ENCODE measurements at regions not wholly inside any gene's neighbourhood (a gene's known extent, or its start where the extent isn't known, plus 50 kb on each side); places are given as distances from the start of the nearest gene placed in this dataset.

GRCh38 chr7:52584041-52584440 is 451.4 kb upstream of the POM121L12 start:
- ChIA-PET POLR2A (ENCODE audit: unreplicated experiment) (no interaction called here), CTCF (no interaction called here)
- dilution Hi-C loops (cut with HindIII; ENCODE audit: low sequenced_read_pairs, unreplicated experiment) (no loop called here), in situ Hi-C loops (cut with MboI; ENCODE audit: low sequenced_read_pairs) (no loop called here), intact Hi-C loops (cut with micrococcal nuclease) (no loop called here)
- BruUV-seq (replicated peaks): no TSS peak
- Histone ChIP-seq H2BK20ac (ENCODE audit: low read depth, low read length) (no peak overlapping the region), H3K4me3 (ENCODE audit: insufficient read depth, low read depth, low read length) (no peak overlapping the region), H4K5ac (ENCODE audit: low read depth, low read length) (no peak overlapping the region), H3K79me1 (ENCODE audit: low read depth in 1 of 2, low read length in 2 of 2) (no peaks in the 10 kb centered on the region), H4K91ac (ENCODE audit: insufficient read depth, low read depth, low read length) (no peak overlapping the region), H3K56ac (ENCODE audit: extremely low read depth, insufficient read depth, low read length) (no peak overlapping the region), H3K27ac (ENCODE audit: insufficient read depth, low read length) (no peak overlapping the region), H3K9me1 (ENCODE audit: insufficient read depth, low read length) (no peaks in the 10 kb centered on the region), H3K4ac (ENCODE audit: low read depth, low read length) (no peak overlapping the region), H2AK5ac (ENCODE audit: low read depth, low read length) (no peak overlapping the region), H2AFZ (replicated peaks; ENCODE audit: low read length, poor library complexity) (no peak overlapping the region), H3K27me3 (ENCODE audit: control insufficient read depth, insufficient read depth, low read length) (no peaks in the 10 kb centered on the region), H3K4me1 (ENCODE audit: control insufficient read depth, insufficient read depth, low read length) (no peaks in the 10 kb centered on the region), H4K8ac (ENCODE audit: low read depth in 2 of 2, low read length in 2 of 2) (no peak overlapping the region), H3K18ac (ENCODE audit: low read depth, low read length) (no peak overlapping the region), H3K4me2 (ENCODE audit: low read depth, low read length) (no peak overlapping the region), H2BK15ac (ENCODE audit: low read depth, low read length) (no peak overlapping the region), H2BK5ac (ENCODE audit: low read depth, low read length, poor library complexity, severe bottlenecking) (no peak overlapping the region), H4K20me1 (ENCODE audit: insufficient read depth, low read length) (no peaks in the 10 kb centered on the region), H3K36me3 (ENCODE audit: control insufficient read depth, insufficient read depth, low read length) (no peaks in the 10 kb centered on the region), H2AK9ac (replicated peaks; ENCODE audit: low read depth, low read length, poor library complexity) (no peak overlapping the region), H3K14ac (replicated peaks; ENCODE audit: low read depth, low read length) (no peak overlapping the region), H2BK120ac (ENCODE audit: low read depth, low read length) (no peak overlapping the region), H3K9ac (ENCODE audit: low read depth, low read length) (no peak overlapping the region), H3K9me3 (ENCODE audit: control insufficient read depth, insufficient read depth, low read length) (peaks cover 4% of the 10 kb centered on the region; the same call in 1 of the 2 replicates), H3K23ac (ENCODE audit: low read depth, low read length) (no peak overlapping the region)
- ATAC-seq (ENCODE audit: low read depth) (no peak), DNase-seq (no peak)
- TF ChIP-seq RAD21 (IDR thresholded peaks at IDR 0.05; ENCODE audit: low read length) (no peak), RCOR1 (IDR thresholded peaks at IDR 0.05; ENCODE audit: insufficient replicate concordance, low read length) (no peak), CHD1 (IDR thresholded peaks at IDR 0.05; ENCODE audit: low read depth, low read length) (no peak), MAZ (IDR thresholded peaks at IDR 0.05; ENCODE audit: borderline replicate concordance, low read depth, low read length) (no peak), POLR2A (IDR thresholded peaks at IDR 0.05; ENCODE audit: low read depth, low read length) (no peak), RFX5 (IDR thresholded peaks at IDR 0.05; ENCODE audit: low read depth, low read length) (no peak), MAFK (IDR thresholded peaks at IDR 0.05; ENCODE audit: low read depth, low read length) (no peak), NFE2L2 (IDR thresholded peaks at IDR 0.05; ENCODE audit: low read depth, low read length) (no peak), BHLHE40 (IDR thresholded peaks at IDR 0.05; ENCODE audit: low read depth, low read length) (no peak), MXI1 (IDR thresholded peaks at IDR 0.05; ENCODE audit: borderline replicate concordance, low read depth, low read length) (no peak), FOS (IDR thresholded peaks at IDR 0.05; ENCODE audit: low read depth, low read length) (no peak), SMC3 (IDR thresholded peaks at IDR 0.05; ENCODE audit: low read depth, low read length) (no peak), CEBPB (IDR thresholded peaks at IDR 0.05; ENCODE audit: low read depth, low read length) (no peak), ELK1 (IDR thresholded peaks at IDR 0.05; ENCODE audit: borderline replicate concordance, low read depth, low read length) (no peak)
- TF ChIP-seq, protein P1, sequence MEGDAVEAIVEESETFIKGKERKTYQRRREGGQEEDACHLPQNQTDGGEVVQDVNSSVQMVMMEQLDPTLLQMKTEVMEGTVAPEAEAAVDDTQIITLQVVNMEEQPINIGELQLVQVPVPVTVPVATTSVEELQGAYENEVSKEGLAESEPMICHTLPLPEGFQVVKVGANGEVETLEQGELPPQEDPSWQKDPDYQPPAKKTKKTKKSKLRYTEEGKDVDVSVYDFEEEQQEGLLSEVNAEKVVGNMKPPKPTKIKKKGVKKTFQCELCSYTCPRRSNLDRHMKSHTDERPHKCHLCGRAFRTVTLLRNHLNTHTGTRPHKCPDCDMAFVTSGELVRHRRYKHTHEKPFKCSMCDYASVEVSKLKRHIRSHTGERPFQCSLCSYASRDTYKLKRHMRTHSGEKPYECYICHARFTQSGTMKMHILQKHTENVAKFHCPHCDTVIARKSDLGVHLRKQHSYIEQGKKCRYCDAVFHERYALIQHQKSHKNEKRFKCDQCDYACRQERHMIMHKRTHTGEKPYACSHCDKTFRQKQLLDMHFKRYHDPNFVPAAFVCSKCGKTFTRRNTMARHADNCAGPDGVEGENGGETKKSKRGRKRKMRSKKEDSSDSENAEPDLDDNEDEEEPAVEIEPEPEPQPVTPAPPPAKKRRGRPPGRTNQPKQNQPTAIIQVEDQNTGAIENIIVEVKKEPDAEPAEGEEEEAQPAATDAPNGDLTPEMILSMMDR (conservative IDR thresholded peaks at IDR 0.05; ENCODE audit: low read depth, low read length): no peak
- TF ChIP-seq, protein P2, sequence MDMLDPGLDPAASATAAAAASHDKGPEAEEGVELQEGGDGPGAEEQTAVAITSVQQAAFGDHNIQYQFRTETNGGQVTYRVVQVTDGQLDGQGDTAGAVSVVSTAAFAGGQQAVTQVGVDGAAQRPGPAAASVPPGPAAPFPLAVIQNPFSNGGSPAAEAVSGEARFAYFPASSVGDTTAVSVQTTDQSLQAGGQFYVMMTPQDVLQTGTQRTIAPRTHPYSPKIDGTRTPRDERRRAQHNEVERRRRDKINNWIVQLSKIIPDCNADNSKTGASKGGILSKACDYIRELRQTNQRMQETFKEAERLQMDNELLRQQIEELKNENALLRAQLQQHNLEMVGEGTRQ (IDR thresholded peaks at IDR 0.05; ENCODE audit: low read depth, low read length): no peak
- no CpG with 5 or more reads among the region's 2 CpGs for WGBS, 2 experiments (ENCODE audit: extremely low coverage in 2 of 2, insufficient read length in 1 of 2)
